ENCODE measurements at regions not wholly inside any gene's neighbourhood (a gene's known extent, or its start where the extent isn't known, plus 50 kb on each side); places are given as distances from the start of the nearest gene placed in this dataset.
"Not testable (repeated sequence)": the region's sequence is repeated elsewhere in the genome, so short reads cannot be mapped to it uniquely, and the experiment has no call there.

GRCh38 chr4:114249561-114249960, 270.1 kb upstream of the ARSJ start:
- no peak for DNase-seq (ENCODE audit: low read depth)

DNA sequence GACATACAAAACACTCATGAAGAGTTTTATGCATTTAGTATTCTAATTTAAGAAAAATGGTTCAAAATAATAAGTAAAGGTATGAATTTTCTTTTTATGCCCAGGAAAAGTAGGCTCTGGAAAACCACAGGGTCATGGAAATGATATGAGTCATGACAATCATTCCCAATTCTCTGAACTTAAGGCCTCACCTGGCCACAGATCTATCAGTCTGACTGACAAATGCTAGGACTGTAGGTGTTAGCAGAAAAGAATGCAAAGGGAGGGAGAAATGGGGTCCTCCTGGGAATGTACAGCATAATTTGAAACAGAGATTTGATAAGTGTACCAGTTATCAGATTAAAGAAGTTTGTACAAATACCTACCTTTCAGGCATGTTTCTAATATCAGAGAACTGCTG, 270.5 kb upstream of the ARSJ start:
- DNase-seq (ENCODE audit: low read depth) = no peak

- DNase-seq (ENCODE audit: low read depth) = no peak
Observed at GRCh38 chr4:114250439-114250891, 271.0 kb upstream of the ARSJ start.

- no peak for DNase-seq (ENCODE audit: low read depth)
Observed at GRCh38 chr4:114251020-114251419, 271.6 kb upstream of the ARSJ start.

GRCh38 chr4:114252499-114252898, 273.1 kb upstream of the ARSJ start:
- DNase-seq (ENCODE audit: low read depth) = no peak

- DNase-seq (ENCODE audit: low read depth) = no peak
Observed at GRCh38 chr4:114257501-114257900, 278.1 kb upstream of the ARSJ start.

GRCh38 chr4:114262421-114262820, 283.0 kb upstream of the ARSJ start:
- DNase-seq (ENCODE audit: low read depth) = not testable (repeated sequence)

GRCh38 chr4:114263233-114263632, 283.8 kb upstream of the ARSJ start:
- DNase-seq (ENCODE audit: low read depth) = no peak

DNA sequence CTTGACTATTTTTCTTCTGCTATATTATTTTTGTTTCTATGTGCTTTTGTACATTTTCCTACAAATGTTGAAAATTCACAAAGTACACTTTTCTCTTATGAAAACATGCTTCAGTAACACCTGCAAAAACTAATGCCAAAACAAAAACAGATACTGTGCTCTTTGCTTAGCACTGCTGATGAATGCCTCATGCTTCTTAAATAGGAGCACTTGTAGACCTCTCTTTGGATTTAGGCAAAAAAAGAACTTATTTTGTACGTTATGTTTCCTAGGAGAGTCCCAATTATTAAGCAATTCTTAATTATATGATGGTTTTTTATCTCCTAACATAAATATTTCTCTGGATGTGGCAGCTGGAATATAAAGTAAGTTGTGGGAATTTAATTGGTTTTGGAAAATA, 285.0 kb upstream of the ARSJ start:
- no peak for DNase-seq (ENCODE audit: low read depth)

DNA sequence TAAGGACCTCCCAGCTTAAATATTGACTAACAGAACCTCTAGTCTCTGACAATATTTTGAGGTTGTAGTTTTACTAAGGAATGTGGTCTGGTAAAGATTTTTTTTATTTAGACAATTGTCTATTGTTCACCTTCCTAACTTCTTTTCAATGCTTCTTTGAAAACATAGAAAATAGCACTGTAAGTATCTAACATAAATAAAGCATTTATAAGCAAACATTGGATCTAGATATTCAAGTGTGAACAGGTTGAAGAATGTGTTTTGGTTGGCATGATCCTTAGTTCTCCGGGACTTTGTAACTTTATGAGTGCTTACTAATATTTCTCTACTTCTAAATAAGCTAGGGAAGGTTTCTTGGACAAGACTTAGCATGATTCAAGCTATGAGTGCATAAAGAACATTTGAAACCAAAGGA, 285.4 kb upstream of the ARSJ start:
- no peak for DNase-seq (ENCODE audit: low read depth)

DNA sequence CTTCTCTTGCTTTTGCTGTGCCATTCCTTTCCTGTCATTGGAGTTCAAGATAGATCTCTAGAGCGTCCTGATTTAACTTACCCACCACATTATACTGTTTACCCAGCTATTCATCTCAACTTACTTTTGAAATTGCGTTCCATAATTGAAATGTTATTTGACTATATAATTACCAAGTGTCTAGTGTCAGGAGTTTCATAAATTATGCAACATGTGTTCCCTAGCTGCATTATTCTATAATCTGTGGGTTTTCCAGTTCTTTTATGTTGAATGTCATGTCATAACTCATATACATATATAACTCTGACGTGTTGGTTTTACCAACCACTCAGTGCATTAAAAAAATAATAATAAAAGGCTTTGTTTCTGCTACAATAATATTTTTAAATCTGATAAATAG, 285.9 kb upstream of the ARSJ start:
- DNase-seq (ENCODE audit: low read depth) = no peak

DNA sequence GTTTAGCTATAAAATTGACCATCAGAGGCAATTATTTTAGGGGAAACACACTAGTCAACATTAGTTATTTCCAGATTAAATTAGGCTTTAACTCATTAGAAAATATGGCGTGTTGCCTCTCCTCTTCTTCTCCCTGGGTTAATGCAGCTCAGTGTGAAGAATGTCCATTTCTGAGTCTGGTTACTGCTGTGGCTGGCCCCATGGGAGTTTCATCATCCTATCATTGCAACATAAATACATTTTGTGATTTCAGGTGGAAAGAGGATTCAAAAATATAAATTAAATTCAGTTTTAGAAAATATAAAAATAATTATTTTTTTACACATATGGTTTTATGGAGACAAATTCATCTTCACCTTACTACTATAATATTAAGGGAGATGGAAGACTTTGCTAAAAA, 288.5 kb upstream of the ARSJ start:
- DNase-seq (ENCODE audit: low read depth) = no peak

DNA sequence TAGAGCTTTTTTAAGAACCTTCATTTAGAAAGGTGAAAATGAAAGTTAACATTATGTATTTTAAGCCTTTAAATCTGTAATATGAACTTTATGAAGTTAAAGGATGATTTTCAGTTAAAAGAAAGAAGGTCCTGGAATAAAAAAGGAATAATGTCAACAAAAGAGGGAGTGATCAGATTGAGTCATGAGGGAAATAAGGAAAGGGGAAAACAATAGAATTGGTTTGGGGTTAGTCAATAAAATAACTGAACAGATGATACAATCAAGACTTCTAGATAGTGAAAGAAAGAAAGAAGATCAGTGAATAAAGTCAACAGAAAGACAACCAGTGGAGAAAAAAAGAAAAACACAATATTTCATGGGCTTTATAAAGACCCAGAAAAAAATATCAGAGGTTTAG, 291.6 kb upstream of the ARSJ start:
- DNase-seq (ENCODE audit: low read depth) = no peak

DNA sequence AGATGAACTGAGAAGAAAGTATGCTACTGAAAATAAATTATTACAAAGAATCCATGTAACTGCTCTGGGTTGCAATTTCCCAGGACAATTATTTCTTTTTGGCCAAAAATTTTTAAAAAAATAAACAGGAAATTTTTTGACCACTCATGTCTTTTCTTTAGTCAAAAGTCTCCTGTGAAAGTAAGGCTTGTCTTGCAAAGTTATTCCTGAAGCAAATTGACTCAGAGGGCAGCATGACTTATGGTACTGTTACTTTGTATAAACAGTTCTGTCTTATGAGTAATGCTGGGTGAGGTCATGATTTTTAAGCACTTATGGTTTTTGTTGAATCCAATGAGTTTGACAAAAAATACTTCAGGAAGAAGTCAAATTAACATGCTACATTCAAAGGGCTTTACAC, 292.8 kb upstream of the ARSJ start:
- no peak for DNase-seq (ENCODE audit: low read depth)

- DNase-seq (ENCODE audit: low read depth) = no peak
Observed at GRCh38 chr4:114273238-114273637, 293.8 kb upstream of the ARSJ start.

- no peak for DNase-seq (ENCODE audit: low read depth)
Observed at GRCh38 chr4:114277690-114278089, 298.2 kb upstream of the ARSJ start.

DNA sequence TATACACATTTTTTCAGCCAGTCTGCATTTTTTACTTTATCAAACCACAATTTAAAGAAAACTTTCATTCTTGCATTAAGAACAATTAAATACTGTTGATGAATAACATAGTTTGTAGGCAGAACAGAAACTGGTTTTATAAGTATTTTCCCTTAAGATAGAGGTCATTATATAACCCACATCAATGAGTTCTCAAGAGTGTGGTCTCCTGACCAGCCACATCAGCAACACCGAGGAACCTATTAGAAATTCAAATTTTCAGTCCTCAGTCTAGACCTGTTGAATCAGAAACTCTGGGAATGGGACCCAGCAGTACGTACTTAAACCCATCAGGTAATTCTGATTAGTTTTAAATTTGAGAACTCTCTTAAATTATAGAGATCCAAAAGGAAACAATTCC, 299.6 kb upstream of the ARSJ start:
- DNase-seq (ENCODE audit: low read depth) = no peak

DNA sequence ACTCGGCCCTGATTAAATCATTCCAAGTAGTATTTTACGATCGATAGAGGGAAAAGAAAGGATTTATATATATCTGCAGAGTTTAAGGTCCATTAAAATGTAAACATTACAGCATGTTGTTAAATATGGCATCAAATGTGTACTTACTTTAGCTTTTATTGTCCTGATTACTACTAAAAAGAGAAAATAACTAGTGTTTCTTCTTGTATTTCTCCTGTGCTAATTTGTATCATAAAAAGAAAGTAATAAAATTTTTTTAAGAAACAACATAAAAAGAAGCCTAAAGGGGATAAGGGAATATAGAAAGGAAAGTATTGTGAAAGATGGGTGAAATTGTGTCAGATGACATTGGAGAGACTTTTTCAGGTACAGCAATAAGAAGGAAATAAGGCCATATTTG, 300.3 kb upstream of the ARSJ start:
- DNase-seq (ENCODE audit: low read depth) = no peak

DNA sequence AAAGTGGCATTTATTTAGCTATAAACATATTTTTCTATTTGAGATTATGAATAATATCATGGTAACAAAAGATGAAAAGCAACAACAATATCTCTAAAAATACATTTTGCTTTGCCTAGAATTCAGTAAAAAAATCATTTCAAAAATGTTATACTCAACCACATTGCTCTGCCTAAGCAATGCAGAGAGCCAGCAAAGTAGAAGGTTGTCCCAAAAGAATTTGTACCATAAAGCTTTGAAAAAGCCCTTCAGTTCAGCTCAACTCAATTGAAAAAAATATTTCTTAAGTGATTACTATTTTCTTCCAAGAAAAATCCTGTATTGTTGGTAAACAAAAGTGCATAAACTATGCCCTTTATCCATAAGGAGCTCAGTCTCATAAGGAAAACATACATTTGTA, 301.2 kb upstream of the ARSJ start:
- DNase-seq (ENCODE audit: low read depth) = no peak

GRCh38 chr4:114281164-114281960, 301.9 kb upstream of the ARSJ start:
- no peak for DNase-seq (ENCODE audit: low read depth)

DNA sequence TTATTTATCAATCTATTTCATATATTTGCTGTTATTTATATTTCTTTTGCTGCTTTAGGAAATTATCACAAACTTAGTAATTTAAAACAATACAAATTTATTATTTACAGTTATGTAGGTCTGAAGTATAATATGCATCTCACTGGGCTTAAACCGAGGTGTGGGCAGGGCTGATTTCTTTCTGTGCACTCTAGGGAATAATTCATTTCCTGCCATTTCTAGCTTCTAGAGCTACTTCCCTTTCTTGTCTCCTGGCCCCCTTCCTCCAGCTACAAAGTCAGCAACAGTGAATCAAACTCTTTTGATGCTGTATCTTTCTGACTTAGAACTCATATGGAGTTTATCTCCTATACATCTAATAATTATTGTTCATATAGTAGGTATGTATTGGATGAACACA, 303.5 kb upstream of the ARSJ start:
- DNase-seq (ENCODE audit: low read depth) = no peak

- no peak for DNase-seq (ENCODE audit: low read depth)
Observed at GRCh38 chr4:114284629-114285028, 305.2 kb upstream of the ARSJ start.

DNA sequence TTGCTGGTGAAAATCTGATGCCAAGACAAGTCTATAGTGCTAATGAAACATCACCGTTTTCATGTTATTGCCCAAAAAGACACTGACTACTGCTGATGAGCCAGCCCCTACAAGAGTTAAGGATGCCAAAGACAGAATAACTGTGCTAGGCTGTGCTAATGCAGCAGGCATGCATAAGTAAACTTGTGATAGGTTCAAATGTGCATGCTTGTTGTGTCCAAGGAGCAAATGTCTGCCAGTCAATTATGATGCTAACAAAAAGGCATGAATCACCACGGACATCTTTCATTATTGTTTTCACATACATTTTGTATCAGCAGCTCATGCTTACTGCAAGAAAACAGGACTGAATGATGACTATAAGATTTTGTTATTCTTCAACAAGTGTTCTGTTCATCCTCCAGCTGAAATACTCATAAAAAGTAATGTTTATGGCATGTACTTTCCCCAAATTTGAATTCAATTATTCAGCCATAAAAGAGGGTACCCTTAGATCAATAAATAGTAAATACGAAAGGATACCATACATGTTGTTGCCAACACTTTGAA, 306.9 kb upstream of the ARSJ start:
- DNase-seq (ENCODE audit: low read depth) = no peak

GRCh38 chr4:114287079-114287696, 307.7 kb upstream of the ARSJ start:
- DNase-seq (ENCODE audit: low read depth) = no peak

All from stimulated activated CD8-positive, alpha-beta memory T cell treated with anti-CD3 and anti-CD28 coated beads, Interleukin-4, amount 100 ng/mL, for 24 hours (primary cell).